Ectodermal cell (in vitro differentiated cells): ENCODE measurements at regions not wholly inside any gene's neighbourhood (a gene's known extent, or its start where the extent isn't known, plus 50 kb on each side); places are given as distances from the start of the nearest gene placed in this dataset.

ENCODE experiments used
- H3K27ac ChIP-seq: 2 replicates; pipeline ENCODE4 v1.7.0; 2013; ENCODE audit warnings: mild to moderate bottlenecking, low read depth, low read length; ENCODE audit not compliant: insufficient read depth, poor library complexity, severe bottlenecking
- H3K27me3 ChIP-seq: 2 replicates; pipeline ENCODE4 v1.7.0; 2013; ENCODE audit warnings: mild to moderate bottlenecking, low read length; ENCODE audit not compliant: insufficient read depth, control insufficient read depth, poor library complexity, severe bottlenecking
- H3K36me3 ChIP-seq: one replicate; pipeline ENCODE4 v1.7.0; 2013; ENCODE audit warnings: low read length; ENCODE audit not compliant: control insufficient read depth, insufficient read depth
- H3K4me1 ChIP-seq: one replicate; pipeline ENCODE4 v1.7.0; 2013; ENCODE audit warnings: low read length; ENCODE audit not compliant: control insufficient read depth, insufficient read depth
- H3K4me3 ChIP-seq: 2 replicates; pipeline ENCODE4 v1.7.0; 2013; ENCODE audit warnings: low read depth, low read length, control low read depth; ENCODE audit not compliant: insufficient read depth
- H3K9me3 ChIP-seq: 2 replicates; pipeline ENCODE4 v1.7.0; 2013; ENCODE audit warnings: mild to moderate bottlenecking, low read length, moderate library complexity; ENCODE audit not compliant: control insufficient read depth
- WGBS, 2 experiments: methylation state at CpG; one replicate each; pipeline ENCODE4 v1.1.7; 2013; ENCODE audit warnings: missing lambda C conversion rate in 2 of 2; 5-methylcytosine and 5-hydroxymethylcytosine counted together

DNA sequence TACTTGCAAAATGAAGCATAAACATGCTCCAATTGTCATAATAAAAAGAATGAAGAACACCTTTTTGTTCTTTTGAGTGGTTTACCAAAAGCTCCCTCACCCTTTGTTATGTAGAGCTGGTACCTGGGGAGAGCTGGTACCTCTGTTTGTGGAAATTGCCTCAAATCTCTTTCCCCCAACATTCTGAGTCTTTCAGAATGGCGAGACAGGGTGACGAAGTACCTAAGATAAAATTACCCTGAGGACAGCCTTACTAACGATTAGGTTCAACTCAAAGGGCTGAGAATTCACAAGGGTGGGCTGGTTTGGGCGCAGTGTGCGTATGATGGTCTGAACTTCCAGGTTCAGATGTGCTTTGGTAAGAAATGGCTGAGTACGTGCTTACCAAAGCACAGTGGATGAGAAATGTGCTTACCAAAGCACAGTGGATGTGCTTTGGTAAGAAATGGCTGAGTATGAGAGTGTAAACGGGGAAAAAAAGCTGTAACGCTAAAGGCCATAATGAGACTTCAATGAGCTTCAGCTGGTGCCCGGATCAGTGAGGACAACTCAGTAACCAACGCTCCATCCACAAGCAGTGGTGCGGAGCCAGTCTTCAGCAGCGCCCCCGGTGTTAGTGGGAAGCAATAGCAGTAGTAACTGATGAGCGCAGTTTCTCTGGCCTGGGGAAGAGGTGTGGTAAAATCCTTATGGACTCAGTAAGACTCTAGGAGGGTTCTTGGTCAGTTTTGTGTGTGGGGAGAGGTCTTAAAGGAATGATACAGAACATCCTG is 72.3 kb upstream of the LRIG1 start:
- Histone ChIP-seq H3K27me3 (peaks cover 10% of the 10 kb centered on the region), H3K9me3 (no peaks in the 10 kb centered on the region), H3K4me3 (no peak overlapping the region), H3K36me3 (no peaks in the 10 kb centered on the region), H3K4me1 (peaks cover 15% of the 10 kb centered on the region), H3K27ac (no peak overlapping the region)
- WGBS, 2 experiments = 14 to 15% methylated on average over 14 of the region's 14 CpGs

DNA sequence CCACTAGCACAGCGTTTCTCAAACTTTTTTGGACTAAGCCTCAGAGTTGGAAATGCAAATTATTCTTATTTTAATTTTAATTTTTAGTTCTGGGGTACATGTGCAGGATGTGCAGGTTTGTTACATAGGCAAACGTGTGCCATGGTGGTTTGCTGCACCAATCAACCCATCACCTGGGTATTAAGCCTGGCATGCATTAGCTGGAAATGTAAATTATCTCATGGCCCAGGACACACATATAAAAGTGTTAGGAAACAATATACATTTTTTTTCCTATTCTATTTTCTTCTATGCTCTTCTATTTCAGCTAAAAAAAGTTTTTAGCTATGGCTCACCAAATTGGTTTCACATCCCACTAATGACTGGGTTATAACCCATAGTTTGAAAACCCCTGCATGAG is 73.3 kb upstream of the LRIG1 start:
- peaks cover 15% of the 10 kb centered on the region for H3K4me1 ChIP-seq
- WGBS, 2 experiments = 71 to 81% methylated on average over 2 of the region's 2 CpGs
- H3K27me3 ChIP-seq = peaks cover 10% of the 10 kb centered on the region
- no peaks in the 10 kb centered on the region for H3K36me3 ChIP-seq
- no peak overlapping the region for H3K4me3 ChIP-seq
- H3K27ac ChIP-seq = no peak overlapping the region
- no peaks in the 10 kb centered on the region for H3K9me3 ChIP-seq

DNA sequence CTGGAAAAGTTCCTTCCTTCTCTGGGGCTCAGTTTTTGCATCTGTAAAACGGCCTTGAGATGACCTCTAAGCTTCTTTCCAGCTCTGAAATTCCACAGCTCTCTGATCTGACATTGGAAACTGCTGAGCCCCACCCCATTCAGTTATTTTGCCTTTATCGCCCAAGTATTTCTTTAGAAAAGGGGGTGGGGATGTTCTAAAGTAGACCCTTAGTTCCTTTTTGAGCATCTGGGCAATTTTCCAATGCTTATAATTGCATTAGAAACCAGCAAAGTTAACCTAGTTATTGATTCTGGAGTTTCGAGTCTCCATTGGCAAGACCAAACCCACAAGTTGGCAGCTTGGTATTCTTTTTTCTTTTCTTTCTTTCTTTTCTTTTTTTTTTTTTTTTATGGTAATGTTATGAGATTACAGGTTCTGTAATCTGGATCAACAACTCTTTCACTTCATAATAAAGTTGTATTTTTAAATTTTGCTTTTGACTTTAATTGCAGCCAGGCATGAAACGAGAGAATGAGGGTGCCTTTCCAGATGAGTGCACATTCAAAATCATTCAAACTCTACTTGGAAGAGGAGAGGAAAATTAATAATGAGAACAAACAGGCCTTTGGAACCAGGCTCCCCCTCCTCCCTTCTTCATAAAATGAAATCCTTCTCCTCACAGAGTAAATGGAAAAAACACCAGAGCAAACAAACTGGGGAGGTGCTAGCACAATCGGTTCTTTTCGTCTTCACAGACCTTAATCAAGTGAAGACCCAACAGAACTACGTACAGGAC is 76.8 kb upstream of the LRIG1 start:
- WGBS, 2 experiments = 90 to 94% methylated on average over 6 to 7 of the region's 7 CpGs
- no peaks in the 10 kb centered on the region for H3K27me3 ChIP-seq
- H3K36me3 ChIP-seq = no peaks in the 10 kb centered on the region
- H3K4me3 ChIP-seq = no peak overlapping the region
- no peak overlapping the region for H3K27ac ChIP-seq
- H3K4me1 ChIP-seq = peaks cover 7% of the 10 kb centered on the region
- no peaks in the 10 kb centered on the region for H3K9me3 ChIP-seq

DNA sequence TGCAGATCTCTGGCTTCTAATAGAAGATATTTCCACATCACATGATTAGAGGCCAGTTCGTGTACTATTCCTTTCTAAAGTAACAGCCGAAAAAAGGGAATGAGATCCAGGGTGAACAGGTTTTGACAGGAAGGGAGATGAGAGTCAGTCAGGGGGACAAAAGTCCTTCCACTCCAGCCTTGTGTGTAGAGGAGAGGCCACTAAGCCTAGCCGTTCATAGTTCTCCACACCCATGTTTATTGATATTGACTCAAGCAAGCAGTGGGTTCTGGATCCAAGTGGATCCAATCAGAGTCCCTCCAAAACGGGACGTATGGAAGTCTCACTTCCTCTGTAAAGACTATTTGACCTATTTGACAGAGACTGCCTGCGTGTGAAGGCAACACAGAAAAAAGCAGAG is 80.4 kb upstream of the LRIG1 start:
- H3K36me3 ChIP-seq = no peaks in the 10 kb centered on the region
- WGBS, 2 experiments = 87 to 92% methylated on average over 6 of the region's 6 CpGs
- no peak overlapping the region for H3K4me3 ChIP-seq
- no peaks in the 10 kb centered on the region for H3K9me3 ChIP-seq
- no peaks in the 10 kb centered on the region for H3K4me1 ChIP-seq
- no peaks in the 10 kb centered on the region for H3K27me3 ChIP-seq
- no peak overlapping the region for H3K27ac ChIP-seq

DNA sequence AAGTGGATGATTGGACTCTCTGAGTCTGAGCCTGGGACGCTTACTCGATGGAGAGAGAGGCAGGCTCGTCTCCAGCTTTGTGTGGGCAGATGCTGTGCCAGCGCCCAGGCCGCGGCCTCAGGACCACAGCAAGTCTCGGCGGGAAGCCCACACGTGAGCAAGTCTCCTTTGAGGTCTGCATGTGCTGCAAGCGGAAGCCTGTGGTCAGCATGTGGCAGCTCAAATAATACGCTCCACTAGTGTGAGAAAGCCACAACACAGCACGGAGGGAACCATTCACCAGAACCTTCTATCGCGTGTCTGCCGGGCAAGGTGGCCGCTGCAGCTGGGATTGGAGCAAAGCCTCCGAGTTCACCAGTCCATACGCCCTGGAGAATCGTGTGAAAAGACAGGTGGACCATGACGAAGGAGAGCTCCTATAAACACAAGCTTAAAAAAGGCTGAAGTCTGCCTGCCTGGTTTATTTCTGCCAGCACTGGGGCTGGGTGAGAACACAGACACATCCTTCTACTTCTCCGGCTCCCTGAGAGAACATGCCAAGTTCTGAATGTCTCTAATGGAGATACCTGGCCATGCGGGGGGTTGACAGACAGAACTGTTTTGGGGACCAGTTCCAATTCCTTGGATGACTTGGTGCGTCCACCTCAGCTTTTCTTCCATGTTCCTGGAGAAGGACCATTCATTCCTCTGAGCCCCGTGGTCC is 82.0 kb upstream of the LRIG1 start:
- no peak overlapping the region for H3K4me3 ChIP-seq
- no peak overlapping the region for H3K27ac ChIP-seq
- no peaks in the 10 kb centered on the region for H3K4me1 ChIP-seq
- WGBS, 2 experiments = 95% methylated on average over 24 of the region's 24 CpGs
- no peaks in the 10 kb centered on the region for H3K9me3 ChIP-seq
- H3K27me3 ChIP-seq = no peaks in the 10 kb centered on the region
- H3K36me3 ChIP-seq = no peaks in the 10 kb centered on the region

DNA sequence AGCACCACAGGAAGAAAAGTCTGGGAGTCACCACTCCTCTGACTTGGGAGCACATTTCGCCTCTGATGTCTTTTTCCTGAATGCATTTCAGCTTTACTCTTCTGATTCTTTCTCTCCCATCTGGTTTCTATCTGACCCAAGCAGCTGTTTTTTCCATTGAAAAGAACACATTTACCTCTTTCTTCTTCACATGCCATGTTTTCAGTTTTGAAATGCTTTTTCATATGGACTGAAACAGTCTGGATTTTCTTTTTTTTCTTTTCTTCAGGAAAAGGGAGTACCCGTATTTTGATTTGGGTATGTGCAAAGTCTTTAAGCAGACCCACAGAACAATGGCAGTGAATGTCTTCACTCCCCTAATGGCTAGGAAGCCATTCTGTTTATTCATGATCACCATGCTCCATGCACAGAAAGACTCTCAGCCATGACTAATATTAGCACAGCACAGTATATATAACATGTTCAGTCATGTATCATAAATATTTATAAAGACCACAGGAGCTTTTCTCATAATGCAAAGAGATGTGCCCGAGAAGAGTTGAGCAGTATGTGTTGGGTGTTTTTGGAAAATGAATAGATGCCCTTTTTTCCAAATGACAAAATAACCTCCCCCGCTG is 82.7 kb upstream of the LRIG1 start:
- Histone ChIP-seq H3K36me3 (no peaks in the 10 kb centered on the region), H3K27me3 (no peaks in the 10 kb centered on the region), H3K4me3 (no peak overlapping the region), H3K9me3 (no peaks in the 10 kb centered on the region), H3K4me1 (no peaks in the 10 kb centered on the region), H3K27ac (no peak overlapping the region)
- 91 to 97% methylated on average over 2 to 4 of the region's 4 CpGs for WGBS, 2 experiments

DNA sequence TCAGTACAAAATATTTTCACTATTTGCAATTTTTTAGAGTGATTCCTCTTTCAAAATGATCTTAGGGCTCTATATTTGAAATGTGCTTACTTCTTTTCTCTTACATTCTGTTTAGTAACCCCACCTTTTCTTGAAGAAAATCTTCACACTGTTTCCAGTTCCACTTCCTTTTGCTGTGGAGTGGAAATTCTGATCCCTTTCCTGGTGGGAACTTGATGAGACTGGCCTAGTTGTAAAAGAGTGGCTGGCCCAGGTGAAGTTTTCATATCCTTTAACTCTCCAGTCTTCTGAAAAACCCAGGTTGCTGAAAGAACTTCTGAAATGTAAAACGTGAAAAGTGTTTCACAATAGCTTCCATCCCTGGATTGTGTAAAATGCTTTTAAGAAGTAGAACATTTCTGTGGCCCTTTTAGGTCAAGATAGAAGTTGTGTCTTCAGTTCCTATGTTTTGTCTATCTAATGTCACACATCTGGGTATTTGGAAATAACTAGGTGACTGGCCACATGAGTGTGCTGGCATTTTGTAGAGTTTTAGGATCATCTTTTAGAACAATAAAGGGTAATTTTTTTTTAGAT is 84.8 kb upstream of the LRIG1 start:
- no peaks in the 10 kb centered on the region for H3K27me3 ChIP-seq
- no peaks in the 10 kb centered on the region for H3K9me3 ChIP-seq
- H3K36me3 ChIP-seq = no peaks in the 10 kb centered on the region
- WGBS, 2 experiments = 87 to 100% methylated on average over 1 of the region's 1 CpG
- no peaks in the 10 kb centered on the region for H3K4me1 ChIP-seq
- no peak overlapping the region for H3K27ac ChIP-seq
- no peak overlapping the region for H3K4me3 ChIP-seq

DNA sequence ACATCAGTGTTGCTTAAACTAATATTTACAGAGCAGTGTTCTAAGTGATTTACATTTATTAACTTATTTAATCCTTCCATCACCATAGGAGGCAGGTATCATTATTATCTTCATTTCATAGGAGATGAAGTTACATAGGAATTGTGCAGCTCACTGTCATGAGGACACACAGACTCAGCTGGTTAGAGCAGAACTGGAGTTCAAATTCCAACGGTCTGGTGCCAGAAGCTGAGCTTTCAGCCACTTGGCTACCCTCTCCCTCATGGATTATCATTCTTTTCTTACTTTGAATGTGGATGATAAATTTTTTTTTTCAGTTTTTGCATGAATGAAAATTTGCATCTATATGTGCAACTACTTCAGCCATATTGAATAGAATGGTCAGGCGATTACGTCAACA is 86.0 kb upstream of the LRIG1 start:
- Histone ChIP-seq H3K4me3 (no peak overlapping the region), H3K4me1 (peaks cover 11% of the 10 kb centered on the region), H3K27ac (no peak overlapping the region), H3K9me3 (no peaks in the 10 kb centered on the region), H3K27me3 (no peaks in the 10 kb centered on the region), H3K36me3 (no peaks in the 10 kb centered on the region)
- 96 to 100% methylated on average over 3 of the region's 3 CpGs for WGBS, 2 experiments

DNA sequence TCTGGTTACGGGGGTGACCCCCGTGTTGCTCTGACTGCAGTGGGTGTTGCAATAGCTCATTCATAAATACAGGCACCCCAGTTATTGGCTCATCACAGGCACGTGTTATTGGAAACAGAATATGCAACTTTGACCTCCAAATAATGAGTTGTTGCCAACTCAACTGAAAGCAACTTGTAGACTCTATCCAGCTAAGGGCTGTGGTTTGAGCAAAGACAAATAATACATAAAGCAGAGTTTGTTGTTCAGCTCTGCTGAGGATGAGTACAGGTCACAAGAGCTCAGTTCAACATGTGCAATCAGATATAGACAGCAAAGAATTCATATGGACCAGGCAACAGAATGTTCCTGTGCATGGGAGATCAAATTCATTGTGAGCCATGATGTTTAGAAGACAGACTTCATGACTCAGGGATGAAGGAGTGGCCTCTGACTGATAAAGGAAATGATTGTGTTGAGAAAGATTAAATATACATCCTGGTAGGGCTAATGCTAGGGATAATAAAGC is 87.6 kb upstream of the LRIG1 start:
- Histone ChIP-seq H3K4me3 (no peak overlapping the region), H3K4me1 (peaks cover 24% of the 10 kb centered on the region), H3K36me3 (no peaks in the 10 kb centered on the region), H3K27ac (no peak overlapping the region), H3K27me3 (no peaks in the 10 kb centered on the region), H3K9me3 (no peaks in the 10 kb centered on the region)
- WGBS, 2 experiments = 97% methylated on average over 3 of the region's 3 CpGs
